NCI-H446 (cell line): ENCODE measurements at regions not wholly inside any gene's neighbourhood (a gene's known extent, or its start where the extent isn't known, plus 50 kb on each side); places are given as distances from the start of the nearest gene placed in this dataset.

Source experiments
- DNase-seq, 2 experiments: peaks; one replicate each; lab custom pipeline; 2025; lab: John Stamatoyannopoulos, UW

- DNase-seq = no peak
These were observed 50.1 kb upstream of the SALL3 start for GRCh38 chr18:78929516-78929915.
